OCI-LY7 (cell line): ENCODE measurements at regions not wholly inside any gene's neighbourhood (a gene's known extent, or its start where the extent isn't known, plus 50 kb on each side); places are given as distances from the start of the nearest gene placed in this dataset.

Source experiments
- EZH2phosphoT487 ChIP-seq: fragments of 200-600 bp; sonication (generic); IDR thresholded peaks from 2 replicates; pipeline ENCODE4 v1.6.1; 2018; ENCODE audit warnings: low read depth, borderline replicate concordance, mild to moderate bottlenecking, mixed run types, antibody characterized with exemption, low read length, moderate library complexity, mixed read lengths
- TF ChIP-seq, protein P1 (sequence below): fragments of 200-600 bp; sonication (generic); conservative IDR thresholded peaks from 2 replicates; pipeline ENCODE4 v1.5.1; 2014; ENCODE audit warnings: mild to moderate bottlenecking, antibody characterized with exemption, low read length, moderate library complexity, mixed read lengths

DNA sequence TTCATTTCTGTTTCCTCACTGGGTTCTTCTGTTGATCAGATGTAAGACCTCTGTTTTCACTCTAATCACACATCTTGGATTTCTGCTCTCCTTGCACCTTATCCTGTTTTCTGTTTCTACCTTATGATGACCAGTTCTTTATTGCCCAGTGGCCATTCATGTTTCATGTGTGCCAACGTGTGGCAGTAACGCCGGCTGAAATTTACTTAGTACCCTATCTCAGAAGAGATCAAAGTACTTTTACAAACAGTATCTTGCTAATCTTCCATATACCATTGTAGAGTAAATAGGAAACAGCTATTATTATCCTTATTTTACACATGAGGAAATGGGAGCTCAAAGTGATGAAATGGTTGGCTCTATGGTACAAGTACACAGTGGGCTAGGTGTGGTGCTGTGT, 74.0 kb downstream of the GATA3 start:
- TF ChIP-seq, protein P1, sequence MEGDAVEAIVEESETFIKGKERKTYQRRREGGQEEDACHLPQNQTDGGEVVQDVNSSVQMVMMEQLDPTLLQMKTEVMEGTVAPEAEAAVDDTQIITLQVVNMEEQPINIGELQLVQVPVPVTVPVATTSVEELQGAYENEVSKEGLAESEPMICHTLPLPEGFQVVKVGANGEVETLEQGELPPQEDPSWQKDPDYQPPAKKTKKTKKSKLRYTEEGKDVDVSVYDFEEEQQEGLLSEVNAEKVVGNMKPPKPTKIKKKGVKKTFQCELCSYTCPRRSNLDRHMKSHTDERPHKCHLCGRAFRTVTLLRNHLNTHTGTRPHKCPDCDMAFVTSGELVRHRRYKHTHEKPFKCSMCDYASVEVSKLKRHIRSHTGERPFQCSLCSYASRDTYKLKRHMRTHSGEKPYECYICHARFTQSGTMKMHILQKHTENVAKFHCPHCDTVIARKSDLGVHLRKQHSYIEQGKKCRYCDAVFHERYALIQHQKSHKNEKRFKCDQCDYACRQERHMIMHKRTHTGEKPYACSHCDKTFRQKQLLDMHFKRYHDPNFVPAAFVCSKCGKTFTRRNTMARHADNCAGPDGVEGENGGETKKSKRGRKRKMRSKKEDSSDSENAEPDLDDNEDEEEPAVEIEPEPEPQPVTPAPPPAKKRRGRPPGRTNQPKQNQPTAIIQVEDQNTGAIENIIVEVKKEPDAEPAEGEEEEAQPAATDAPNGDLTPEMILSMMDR = no peak
- no peak for TF ChIP-seq EZH2phosphoT487
